Liver (tissue), 3 donors: ENCODE measurements at regions not wholly inside any gene's neighbourhood (a gene's known extent, or its start where the extent isn't known, plus 50 kb on each side); places are given as distances from the start of the nearest gene placed in this dataset.

Experiments
- GABPA ChIP-seq, 2 donors: IDR thresholded peaks in 1 of 2; conservative IDR thresholded peaks in 1 of 2; 2 replicates each; pipeline ENCODE4 v1.6.1; 2016; ENCODE audit warnings: antibody characterized with exemption in 2 of 2, mild to moderate bottlenecking in 1 of 2, moderate library complexity in 1 of 2
- MAX ChIP-seq: IDR thresholded peaks from 2 replicates; pipeline ENCODE4 v1.6.1; 2016; ENCODE audit warnings: antibody characterized with exemption
- RAD21 ChIP-seq, 2 donors: IDR thresholded peaks; 2 replicates each; pipeline ENCODE4 v1.6.1; 2016; ENCODE audit warnings: antibody characterized with exemption in 2 of 2, mild to moderate bottlenecking in 2 of 2
- REST ChIP-seq: IDR thresholded peaks from 2 replicates; pipeline ENCODE4 v1.6.1; 2016; ENCODE audit warnings: antibody characterized with exemption, mild to moderate bottlenecking
- SP1 ChIP-seq: IDR thresholded peaks from 2 replicates; pipeline ENCODE4 v1.6.1; 2018; ENCODE audit warnings: antibody characterized with exemption, mild to moderate bottlenecking
- TAF1 ChIP-seq: conservative IDR thresholded peaks from 2 replicates; pipeline ENCODE4 v1.6.1; 2016; ENCODE audit warnings: antibody characterized with exemption, mild to moderate bottlenecking
- YY1 ChIP-seq: IDR thresholded peaks from 2 replicates; pipeline ENCODE4 v1.6.1; 2016; ENCODE audit warnings: antibody characterized with exemption, mild to moderate bottlenecking
- ZBTB33 ChIP-seq: IDR thresholded peaks from 2 replicates; pipeline ENCODE4 v1.6.1; 2016; ENCODE audit warnings: antibody characterized with exemption
- TF ChIP-seq, protein P1 (sequence below): fragments of 150-350 bp; IDR thresholded peaks from 2 replicates; pipeline ENCODE4 v1.5.1; 2017; ENCODE audit warnings: improper control_type of control experiment, low read depth, low read length; ENCODE audit not compliant: missing input control
- donor health status: healthy.
- donor health status: healthy.

DNA sequence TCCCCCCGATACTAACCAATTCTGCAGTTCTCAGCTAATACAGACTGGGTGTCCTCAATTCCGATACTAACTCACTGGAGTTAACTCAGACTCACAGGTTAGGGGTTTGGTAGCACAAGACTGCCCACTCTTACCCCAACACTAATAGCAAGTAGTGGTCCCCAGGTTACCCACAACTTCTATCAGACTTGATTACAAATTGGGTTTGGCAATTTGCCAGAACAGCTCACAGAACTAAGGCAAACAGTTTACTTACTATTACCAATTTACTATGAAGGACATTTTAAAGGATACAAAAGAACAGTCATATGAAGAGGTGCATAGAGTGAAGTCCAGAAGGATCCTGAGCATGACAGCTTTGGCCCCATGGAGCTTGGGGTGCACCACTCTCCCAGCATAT, 201.8 kb upstream of the VCX start:
- no peak for TF ChIP-seq ZBTB33
- TF ChIP-seq, protein P1, sequence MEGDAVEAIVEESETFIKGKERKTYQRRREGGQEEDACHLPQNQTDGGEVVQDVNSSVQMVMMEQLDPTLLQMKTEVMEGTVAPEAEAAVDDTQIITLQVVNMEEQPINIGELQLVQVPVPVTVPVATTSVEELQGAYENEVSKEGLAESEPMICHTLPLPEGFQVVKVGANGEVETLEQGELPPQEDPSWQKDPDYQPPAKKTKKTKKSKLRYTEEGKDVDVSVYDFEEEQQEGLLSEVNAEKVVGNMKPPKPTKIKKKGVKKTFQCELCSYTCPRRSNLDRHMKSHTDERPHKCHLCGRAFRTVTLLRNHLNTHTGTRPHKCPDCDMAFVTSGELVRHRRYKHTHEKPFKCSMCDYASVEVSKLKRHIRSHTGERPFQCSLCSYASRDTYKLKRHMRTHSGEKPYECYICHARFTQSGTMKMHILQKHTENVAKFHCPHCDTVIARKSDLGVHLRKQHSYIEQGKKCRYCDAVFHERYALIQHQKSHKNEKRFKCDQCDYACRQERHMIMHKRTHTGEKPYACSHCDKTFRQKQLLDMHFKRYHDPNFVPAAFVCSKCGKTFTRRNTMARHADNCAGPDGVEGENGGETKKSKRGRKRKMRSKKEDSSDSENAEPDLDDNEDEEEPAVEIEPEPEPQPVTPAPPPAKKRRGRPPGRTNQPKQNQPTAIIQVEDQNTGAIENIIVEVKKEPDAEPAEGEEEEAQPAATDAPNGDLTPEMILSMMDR: no peak
- no peak for TF ChIP-seq REST
- TF ChIP-seq TAF1: no peak
- TF ChIP-seq GABPA (IDR thresholded peaks at IDR 0.05 in 1 of 2, conservative IDR thresholded peaks at IDR 0.05 in 1 of 2): no peak
- no peak for TF ChIP-seq MAX
- TF ChIP-seq YY1: no peak
- TF ChIP-seq RAD21 (IDR thresholded peaks at IDR 0.05): no peak
- no peak for TF ChIP-seq SP1
